ENCODE measurements at regions not wholly inside any gene's neighbourhood (a gene's known extent, or its start where the extent isn't known, plus 50 kb on each side); places are given as distances from the start of the nearest gene placed in this dataset.
"Not testable (repeated sequence)": the region's sequence is repeated elsewhere in the genome, so short reads cannot be mapped to it uniquely, and the experiment has no call there.

DNA sequence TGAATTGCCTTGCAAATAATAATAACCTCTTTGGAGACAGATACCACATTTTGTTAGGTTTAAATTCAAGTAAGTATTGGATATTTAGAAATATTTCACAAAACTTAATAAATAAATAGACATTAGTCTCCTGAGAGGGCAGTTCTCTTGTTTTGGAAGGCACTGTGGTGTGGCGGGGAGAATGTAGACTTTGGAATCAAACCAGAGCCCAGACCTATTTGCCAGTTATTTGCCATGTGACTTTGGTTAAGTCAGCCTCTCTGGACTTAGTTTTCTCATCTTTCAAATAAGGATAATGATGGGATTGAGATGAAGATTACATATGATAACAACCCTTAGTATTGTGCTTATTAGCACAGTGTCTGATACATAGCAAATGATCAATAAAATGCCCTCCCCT lies 1835.6 kb downstream of the KHDRBS2 start:
- TF ChIP-seq CTCF (IDR thresholded peaks at IDR 0.05); POLR2AphosphoS5 (IDR thresholded peaks at IDR 0.05); EP300 (IDR thresholded peaks at IDR 0.05; ENCODE audit: low read depth); POLR2A (IDR thresholded peaks at IDR 0.05): not testable (repeated sequence)
